Ascending aorta (tissue), 2 donors: ENCODE measurements at regions not wholly inside any gene's neighbourhood (a gene's known extent, or its start where the extent isn't known, plus 50 kb on each side); places are given as distances from the start of the nearest gene placed in this dataset.

Source experiments
- DNase-seq, 2 donors: peaks; one replicate each; pipeline ENCODE4 v3.0.0-alpha.2; 2019; ENCODE audit warnings: low spot score in 2 of 2
- H3K27ac ChIP-seq, 2 donors: fragments of 200-600 bp; sonication (generic); one replicate each; pipeline ENCODE4 v1.5.1; 2016 to 2017; ENCODE audit warnings: mild to moderate bottlenecking in 1 of 2
- H3K27me3 ChIP-seq: fragments of 200-600 bp; sonication (generic); one replicate; pipeline ENCODE4 v1.5.1; 2017
- H3K36me3 ChIP-seq, 2 donors: fragments of 200-600 bp; sonication (generic); one replicate each; pipeline ENCODE4 v1.5.1; 2016
- H3K4me1 ChIP-seq, 2 donors: fragments of 200-600 bp; sonication (generic); one replicate each; pipeline ENCODE4 v1.5.1; 2016 to 2017; ENCODE audit warnings: mild to moderate bottlenecking in 1 of 2
- H3K4me3 ChIP-seq, 2 donors: fragments of 200-600 bp; sonication (generic); one replicate each; pipeline ENCODE4 v1.5.1; 2016 to 2017; ENCODE audit warnings: mild to moderate bottlenecking in 1 of 2
- H3K9me3 ChIP-seq, 2 donors: fragments of 200-600 bp; sonication (generic); one replicate each; pipeline ENCODE4 v1.5.1; 2016
- intact Hi-C: fragments of 100-400 bp; cut with DNase I; formaldehyde crosslinking; loops from one replicate; pipeline ENCODE4 v1.15.1; 2023
- TF ChIP-seq, protein P1 (sequence below), 3 experiments: fragments of 200-600 bp in 2 of 3; fragments of 450-650 bp in 1 of 3; sonication (generic) in 2 of 3; IDR thresholded peaks; one replicate each; pipeline ENCODE4 v1.5.1; 2016 to 2019; ENCODE audit warnings: antibody characterized with exemption in 3 of 3, mild to moderate bottlenecking in 1 of 3, moderate library complexity in 1 of 3

DNA sequence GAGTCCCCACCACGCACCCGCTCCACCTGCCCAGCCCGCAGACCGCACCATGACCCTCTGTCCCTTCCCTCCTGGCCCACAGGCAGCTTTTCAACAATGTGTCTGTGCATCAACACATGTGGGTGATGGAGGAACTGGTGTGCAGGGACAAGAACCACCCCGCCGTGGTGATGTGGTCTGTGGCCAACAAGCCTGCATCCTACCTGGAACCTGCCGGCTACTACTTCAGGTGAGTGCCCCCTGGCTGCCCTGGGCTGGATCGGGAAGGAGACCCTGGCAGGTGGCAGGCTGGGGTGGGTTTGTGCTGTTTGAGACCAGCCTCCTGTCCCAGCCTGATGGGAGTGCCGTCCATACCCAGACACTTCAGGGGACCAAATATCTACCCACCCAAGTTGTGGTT is 69.6 kb downstream of the ZNF727 start:
- H3K4me3 ChIP-seq = no peak overlapping the region
- H3K27me3 ChIP-seq = no peaks in the 10 kb centered on the region
- DNase-seq = no peak
- no peaks in the 10 kb centered on the region for H3K4me1 ChIP-seq
- no peak overlapping the region for H3K27ac ChIP-seq
- intact Hi-C loops = no loop called here
- TF ChIP-seq, protein P1, sequence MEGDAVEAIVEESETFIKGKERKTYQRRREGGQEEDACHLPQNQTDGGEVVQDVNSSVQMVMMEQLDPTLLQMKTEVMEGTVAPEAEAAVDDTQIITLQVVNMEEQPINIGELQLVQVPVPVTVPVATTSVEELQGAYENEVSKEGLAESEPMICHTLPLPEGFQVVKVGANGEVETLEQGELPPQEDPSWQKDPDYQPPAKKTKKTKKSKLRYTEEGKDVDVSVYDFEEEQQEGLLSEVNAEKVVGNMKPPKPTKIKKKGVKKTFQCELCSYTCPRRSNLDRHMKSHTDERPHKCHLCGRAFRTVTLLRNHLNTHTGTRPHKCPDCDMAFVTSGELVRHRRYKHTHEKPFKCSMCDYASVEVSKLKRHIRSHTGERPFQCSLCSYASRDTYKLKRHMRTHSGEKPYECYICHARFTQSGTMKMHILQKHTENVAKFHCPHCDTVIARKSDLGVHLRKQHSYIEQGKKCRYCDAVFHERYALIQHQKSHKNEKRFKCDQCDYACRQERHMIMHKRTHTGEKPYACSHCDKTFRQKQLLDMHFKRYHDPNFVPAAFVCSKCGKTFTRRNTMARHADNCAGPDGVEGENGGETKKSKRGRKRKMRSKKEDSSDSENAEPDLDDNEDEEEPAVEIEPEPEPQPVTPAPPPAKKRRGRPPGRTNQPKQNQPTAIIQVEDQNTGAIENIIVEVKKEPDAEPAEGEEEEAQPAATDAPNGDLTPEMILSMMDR (IDR thresholded peaks at IDR 0.05) = no peak
- no peaks in the 10 kb centered on the region for H3K36me3 ChIP-seq
- no peaks in the 10 kb centered on the region for H3K9me3 ChIP-seq

DNA sequence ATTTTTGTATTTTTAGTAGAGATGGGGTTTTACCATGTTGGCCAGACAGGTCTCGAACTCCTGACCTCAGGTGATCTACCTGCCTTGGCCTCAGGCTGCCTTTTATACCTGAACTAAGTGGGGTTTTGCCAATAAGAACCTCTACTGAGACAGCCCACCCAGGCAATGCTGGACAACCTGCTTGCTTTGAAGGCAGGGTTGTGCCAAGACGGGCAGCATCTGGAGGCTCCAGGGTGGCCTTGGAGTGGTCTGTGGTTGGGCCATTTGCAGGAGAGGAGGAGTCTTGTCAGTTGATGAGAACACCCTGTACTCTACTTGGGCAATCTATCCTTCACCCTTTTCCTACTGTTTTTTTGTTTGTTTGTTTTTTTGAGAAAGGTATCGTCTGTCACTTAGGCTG is 75.3 kb upstream of the ZNF735 start:
- no peak for DNase-seq
- Histone ChIP-seq H3K27ac (no peak overlapping the region), H3K4me3 (no peak overlapping the region), H3K9me3 (peaks cover 0 to 5% of the 10 kb centered on the region in 2 donors), H3K4me1 (no peaks in the 10 kb centered on the region), H3K36me3 (no peaks in the 10 kb centered on the region), H3K27me3 (no peaks in the 10 kb centered on the region)
- intact Hi-C loops = no loop called here
- TF ChIP-seq, protein P1 (IDR thresholded peaks at IDR 0.05) = no peak
